HG03108 (cell line): ENCODE measurements at regions not wholly inside any gene's neighbourhood (a gene's known extent, or its start where the extent isn't known, plus 50 kb on each side); places are given as distances from the start of the nearest gene placed in this dataset.
"Not testable (repeated sequence)": the region's sequence is repeated elsewhere in the genome, so short reads cannot be mapped to it uniquely, and the experiment has no call there.

Source experiments
- ATAC-seq: cut with Tn5 transposase; IDR thresholded peaks from one replicate; pipeline ENCODE4 v1.9.1; 2021; ENCODE audit warnings: moderate library complexity; ENCODE audit not compliant: unreplicated experiment

DNA sequence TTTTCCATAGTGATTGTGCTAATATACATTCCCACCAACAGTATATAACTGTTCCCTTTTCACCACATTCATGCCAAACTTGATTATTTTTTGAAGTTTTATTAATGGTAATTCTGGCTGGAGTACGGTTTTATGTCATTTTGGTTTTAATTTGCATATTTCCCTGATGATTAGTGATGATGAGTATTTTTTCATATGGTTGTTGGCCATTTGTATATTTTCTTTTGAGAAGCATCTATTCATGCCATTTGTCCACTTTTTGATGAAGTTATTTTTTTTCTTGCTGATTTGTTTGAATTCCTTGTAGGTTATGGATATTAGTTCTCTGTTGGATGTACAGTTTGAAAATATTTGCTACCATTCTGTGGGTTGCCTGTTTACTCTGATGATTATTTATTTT is 484.4 kb upstream of the SPRY2 start:
- ATAC-seq = no peak

- no peak for ATAC-seq
Observed at GRCh38 chr13:80824229-80824628, 483.3 kb upstream of the SPRY2 start.

DNA sequence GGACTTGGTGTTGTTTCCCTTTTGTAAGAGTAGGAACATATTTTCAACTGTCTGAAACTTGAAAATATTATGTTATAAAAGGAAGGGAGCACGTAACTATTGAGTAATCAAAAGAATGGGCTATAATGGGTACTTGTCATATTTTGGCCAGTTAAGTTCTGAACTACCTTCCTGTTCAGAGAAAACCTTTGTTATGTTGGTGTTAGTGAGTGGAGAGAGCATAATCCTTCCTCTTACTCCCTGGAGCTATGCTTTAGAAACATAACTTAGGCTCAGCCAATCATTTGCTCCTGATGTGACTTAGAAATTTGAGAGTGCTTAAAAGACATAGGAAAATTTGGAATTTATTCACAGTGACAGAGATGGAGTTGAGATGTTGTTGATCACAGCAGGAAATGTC is 482.5 kb upstream of the SPRY2 start:
- no peak for ATAC-seq

- ATAC-seq = no peak
Observed at GRCh38 chr13:80821466-80821865, 480.5 kb upstream of the SPRY2 start.

DNA sequence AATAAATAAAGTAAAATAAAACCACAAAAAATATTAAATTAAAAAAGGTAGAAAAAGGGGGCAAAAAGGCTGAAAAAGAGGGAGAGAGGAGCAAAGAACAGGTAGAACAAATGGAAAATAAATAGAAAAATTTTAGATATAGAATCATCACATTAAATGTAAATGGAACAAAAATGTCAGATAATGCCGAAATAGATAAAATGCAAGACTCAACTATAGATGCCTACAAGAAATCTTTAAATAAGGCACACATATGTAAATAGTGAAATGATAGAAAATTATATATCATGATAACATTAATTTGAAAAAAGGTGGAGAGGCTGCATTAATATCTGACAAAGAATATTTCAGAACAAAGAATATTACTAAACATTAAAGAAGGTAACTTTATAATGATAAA is 477.1 kb upstream of the SPRY2 start:
- no peak for ATAC-seq

- ATAC-seq = no peak
Observed at GRCh38 chr13:80814541-80814940, 473.6 kb upstream of the SPRY2 start.

DNA sequence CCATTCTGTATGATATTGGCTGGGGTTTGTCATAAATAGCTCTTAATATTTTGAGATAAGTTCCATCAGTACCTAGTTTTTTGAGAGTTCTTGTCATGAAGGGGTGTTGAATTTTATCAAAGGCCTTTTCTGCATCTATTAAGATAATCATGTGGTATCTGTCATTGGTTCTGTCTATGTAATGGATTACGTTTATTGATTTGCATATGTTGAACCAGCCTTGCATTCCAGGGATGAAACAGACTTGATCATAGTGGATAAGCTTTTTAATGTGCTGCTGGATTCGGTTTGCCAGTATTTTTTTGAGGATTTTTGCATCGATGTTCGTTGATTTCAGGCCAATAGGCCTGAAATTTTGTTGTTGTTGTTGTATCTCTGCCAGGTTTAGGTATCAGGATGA is 469.4 kb upstream of the SPRY2 start:
- ATAC-seq = not testable (repeated sequence)

DNA sequence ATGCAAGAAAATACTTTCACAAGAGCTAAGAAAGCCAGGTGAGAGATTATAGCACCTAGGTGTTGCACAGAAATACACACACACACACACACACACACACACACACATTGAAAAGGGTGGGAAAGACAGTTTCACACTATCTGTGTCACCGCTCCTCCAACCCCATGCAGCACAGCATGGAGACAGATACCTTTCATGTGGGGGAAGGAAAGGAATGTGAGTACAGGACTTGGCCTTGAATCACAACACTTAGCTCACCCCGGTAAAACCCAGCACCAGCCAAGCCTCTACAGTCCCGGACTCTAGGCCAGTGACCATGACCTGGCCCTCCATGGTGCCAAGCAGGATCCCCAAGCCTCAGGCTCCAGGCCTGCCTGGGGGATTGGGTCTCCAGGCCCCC is 462.0 kb upstream of the SPRY2 start:
- no peak for ATAC-seq

- ATAC-seq = no peak
Observed at GRCh38 chr13:80798576-80799133, 457.7 kb upstream of the SPRY2 start.

GRCh38 chr13:80787604-80788003 is 446.7 kb upstream of the SPRY2 start:
- no peak for ATAC-seq

DNA sequence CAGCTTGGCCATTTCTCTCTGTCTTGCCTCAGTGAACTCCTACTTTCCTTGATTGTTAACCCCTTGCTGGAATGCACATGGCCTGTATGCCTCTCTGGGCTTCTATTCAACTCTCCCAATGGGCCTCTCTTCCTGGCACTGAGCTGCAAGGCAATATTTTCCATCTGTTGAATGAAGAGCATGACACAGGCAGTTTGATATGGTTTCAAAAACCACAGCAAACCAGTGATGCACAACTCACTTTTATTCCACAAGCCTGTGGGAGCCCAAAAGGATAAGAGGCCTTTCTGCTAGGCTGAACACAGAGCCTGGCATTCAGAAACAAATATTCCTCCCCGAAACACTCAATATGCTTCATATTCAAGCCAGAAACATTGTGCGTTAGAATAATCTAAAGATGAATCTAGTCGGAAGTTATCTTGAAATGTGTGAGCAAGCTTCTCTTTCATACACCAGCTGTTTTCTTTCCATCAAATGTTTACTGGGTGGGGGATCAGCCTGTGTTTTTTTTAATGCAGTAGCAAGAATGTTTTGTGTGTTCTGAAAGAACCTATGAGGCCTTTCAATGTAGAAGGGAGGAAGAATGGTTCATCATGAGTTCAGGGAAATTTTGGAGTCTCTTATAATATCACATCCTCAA is 443.1 kb upstream of the SPRY2 start:
- ATAC-seq = no peak

GRCh38 chr13:80782441-80782840 is 441.5 kb upstream of the SPRY2 start:
- no peak for ATAC-seq

DNA sequence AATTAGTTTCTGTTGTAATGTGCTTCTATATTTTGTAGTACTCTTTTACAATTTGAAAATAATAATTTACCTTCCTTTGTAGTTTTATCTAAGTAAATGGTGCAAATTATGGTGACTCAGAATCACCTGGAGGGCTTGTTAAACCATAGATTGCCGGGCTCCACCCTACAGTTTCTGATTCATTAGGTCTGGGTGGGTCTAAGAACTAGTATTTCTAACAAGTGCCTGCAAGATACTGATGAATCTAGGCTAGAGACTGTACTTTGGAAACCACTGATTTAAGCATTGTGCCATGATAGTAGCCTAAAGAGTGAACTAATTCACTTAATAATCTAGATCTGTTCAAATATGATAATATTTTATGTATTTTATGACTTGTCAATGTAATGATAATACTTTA is 437.4 kb upstream of the SPRY2 start:
- ATAC-seq = no peak

GRCh38 chr13:80757694-80758093 is 416.8 kb upstream of the SPRY2 start:
- ATAC-seq = no peak

DNA sequence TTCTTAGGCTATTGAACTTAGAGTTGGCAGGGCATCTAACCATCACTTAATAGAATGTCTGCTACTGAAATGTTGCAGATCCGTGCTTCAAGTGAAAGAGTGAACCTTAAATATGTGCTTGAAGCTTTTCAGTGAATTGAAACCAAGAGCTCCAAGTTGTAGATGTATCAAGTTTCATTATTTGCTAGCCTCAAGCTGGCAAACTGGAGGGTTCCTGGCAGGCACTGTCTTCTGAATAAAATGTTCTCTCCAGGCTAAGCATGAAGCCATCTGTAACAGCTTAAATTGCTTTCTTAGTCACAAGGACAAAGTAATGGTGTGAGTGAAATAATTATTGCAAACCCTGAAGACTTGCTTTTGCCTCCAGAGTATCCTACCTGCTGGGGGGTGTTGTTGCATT is 415.0 kb upstream of the SPRY2 start:
- no peak for ATAC-seq

GRCh38 chr13:80754441-80754840 is 413.5 kb upstream of the SPRY2 start:
- ATAC-seq = no peak

DNA sequence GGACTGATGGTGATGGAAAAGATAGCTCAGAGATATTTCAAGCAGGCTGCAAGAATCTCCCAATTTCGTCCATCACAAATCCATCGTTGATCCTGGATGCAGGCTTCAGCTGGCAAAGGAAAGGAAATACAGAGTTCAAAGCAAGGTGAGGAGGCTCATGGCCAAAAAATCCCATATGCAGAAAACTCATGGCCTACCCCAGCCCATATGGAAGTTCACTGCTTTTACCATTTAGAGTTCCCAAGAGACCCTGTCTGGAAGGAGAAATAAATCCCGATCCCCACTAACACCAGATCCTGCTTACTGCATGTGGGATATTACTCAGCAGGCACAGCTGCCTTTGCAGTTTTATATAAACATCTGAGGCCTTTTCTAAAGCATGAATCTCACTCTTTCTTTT is 412.9 kb upstream of the SPRY2 start:
- ATAC-seq = no peak

DNA sequence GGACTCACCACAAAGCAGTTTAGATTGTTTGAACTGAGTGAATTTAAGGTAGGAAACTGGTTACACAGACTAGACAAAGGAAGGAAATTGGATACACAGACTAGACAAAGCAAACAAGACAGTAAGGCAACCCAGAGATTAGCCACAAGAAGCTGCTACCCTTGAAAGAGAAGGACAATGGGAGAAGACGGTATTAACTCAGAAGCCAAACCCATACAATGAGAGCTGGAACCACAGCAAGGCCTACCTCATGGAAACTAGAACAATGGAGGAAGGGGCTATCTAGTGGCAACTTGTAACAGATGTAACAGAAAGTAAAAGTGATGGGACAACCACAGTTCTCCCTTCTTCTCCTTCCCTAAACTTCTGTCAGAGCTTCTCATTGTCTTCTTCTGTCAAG is 410.9 kb upstream of the SPRY2 start:
- no peak for ATAC-seq

GRCh38 chr13:80744147-80744914 is 403.4 kb upstream of the SPRY2 start:
- no peak for ATAC-seq

DNA sequence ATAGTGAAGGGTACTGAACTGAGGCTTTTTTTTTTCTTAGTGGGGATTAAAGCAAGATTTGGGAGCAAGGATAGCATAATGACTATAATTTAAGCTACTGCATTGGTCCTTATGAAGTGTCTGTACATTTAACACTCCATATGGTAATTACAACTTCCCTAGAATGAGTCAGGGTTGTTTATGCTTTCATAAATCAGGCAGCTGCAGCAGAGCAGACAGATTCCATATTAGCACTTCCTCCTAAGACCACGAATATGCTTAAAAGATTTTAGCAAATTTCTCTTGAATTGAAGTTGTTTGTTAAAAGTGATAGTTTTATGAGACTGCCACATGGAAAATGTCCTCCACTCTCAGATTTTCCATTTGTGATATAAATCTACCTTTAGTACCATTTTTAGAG is 401.1 kb upstream of the SPRY2 start:
- no peak for ATAC-seq

- no peak for ATAC-seq
Observed at GRCh38 chr13:80740071-80740470, 399.1 kb upstream of the SPRY2 start.

DNA sequence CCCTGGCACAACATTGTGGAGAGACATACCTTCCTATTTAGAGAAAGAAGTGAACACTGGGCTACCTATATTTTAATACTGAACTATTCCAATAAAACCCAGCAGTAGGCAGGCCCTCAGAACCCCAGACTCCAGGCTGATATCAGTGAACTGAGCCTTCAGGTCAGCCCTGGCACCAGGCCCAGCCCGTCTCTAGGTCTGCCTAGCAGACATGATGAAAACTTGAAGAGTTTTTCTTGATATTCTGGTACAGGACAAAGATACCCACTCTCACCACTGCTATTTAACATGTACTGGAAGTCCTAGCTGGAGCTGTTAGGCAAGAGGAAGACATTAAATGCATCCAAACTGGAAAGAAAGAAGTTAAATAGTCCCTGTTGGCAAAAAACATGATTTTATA is 396.6 kb upstream of the SPRY2 start:
- ATAC-seq = no peak
